ENCODE measurements at regions not wholly inside any gene's neighbourhood (a gene's known extent, or its start where the extent isn't known, plus 50 kb on each side); places are given as distances from the start of the nearest gene placed in this dataset.

- no peak for TF ChIP-seq ZFYVE20 (CRISPR knock-in tag; IDR thresholded peaks at IDR 0.05; ENCODE audit: borderline replicate concordance, low read depth)
- peak; percentile 87; the same call in 1 of the 2 replicates for TF ChIP-seq ZNF652 (CRISPR knock-in tag; IDR thresholded peaks at IDR 0.05; ENCODE audit: borderline replicate concordance, low read depth)
- TF ChIP-seq PPARG (CRISPR knock-in tag; conservative IDR thresholded peaks at IDR 0.05) = no peak
- TF ChIP-seq ZFX (CRISPR knock-in tag; IDR thresholded peaks at IDR 0.05; ENCODE audit: low read depth) = no peak
- TF ChIP-seq TMF1 (CRISPR knock-in tag; IDR thresholded peaks at IDR 0.05; ENCODE audit: low read depth) = no peak
- TF ChIP-seq, protein P1, sequence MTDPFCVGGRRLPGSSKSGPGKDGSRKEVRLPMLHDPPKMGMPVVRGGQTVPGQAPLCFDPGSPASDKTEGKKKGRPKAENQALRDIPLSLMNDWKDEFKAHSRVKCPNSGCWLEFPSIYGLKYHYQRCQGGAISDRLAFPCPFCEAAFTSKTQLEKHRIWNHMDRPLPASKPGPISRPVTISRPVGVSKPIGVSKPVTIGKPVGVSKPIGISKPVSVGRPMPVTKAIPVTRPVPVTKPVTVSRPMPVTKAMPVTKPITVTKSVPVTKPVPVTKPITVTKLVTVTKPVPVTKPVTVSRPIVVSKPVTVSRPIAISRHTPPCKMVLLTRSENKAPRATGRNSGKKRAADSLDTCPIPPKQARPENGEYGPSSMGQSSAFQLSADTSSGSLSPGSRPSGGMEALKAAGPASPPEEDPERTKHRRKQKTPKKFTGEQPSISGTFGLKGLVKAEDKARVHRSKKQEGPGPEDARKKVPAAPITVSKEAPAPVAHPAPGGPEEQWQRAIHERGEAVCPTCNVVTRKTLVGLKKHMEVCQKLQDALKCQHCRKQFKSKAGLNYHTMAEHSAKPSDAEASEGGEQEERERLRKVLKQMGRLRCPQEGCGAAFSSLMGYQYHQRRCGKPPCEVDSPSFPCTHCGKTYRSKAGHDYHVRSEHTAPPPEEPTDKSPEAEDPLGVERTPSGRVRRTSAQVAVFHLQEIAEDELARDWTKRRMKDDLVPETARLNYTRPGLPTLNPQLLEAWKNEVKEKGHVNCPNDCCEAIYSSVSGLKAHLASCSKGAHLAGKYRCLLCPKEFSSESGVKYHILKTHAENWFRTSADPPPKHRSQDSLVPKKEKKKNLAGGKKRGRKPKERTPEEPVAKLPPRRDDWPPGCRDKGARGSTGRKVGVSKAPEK (CRISPR knock-in tag; IDR thresholded peaks at IDR 0.05; ENCODE audit: borderline replicate concordance) = no peak
- TF ChIP-seq ATF4 (CRISPR knock-in tag; IDR thresholded peaks at IDR 0.05) = peak in 1 of 2 experiments; percentile 96; a peak in 2 of 4 replicates
- TF ChIP-seq RFXAP (CRISPR knock-in tag; IDR thresholded peaks at IDR 0.05; ENCODE audit: borderline replicate concordance) = no peak
- TF ChIP-seq SP5 (CRISPR knock-in tag; IDR thresholded peaks at IDR 0.05; ENCODE audit: borderline replicate concordance, low read depth) = no peak
- no peak for TF ChIP-seq ZNF256 (CRISPR knock-in tag; conservative IDR thresholded peaks at IDR 0.05)
- TF ChIP-seq FOXP4 (CRISPR knock-in tag; IDR thresholded peaks at IDR 0.05) = peak; percentile 41; the same call in 1 of the 2 replicates
- TF ChIP-seq ZNF510 (CRISPR knock-in tag; IDR thresholded peaks at IDR 0.05; ENCODE audit: low read depth) = no peak
- no peak for TF ChIP-seq MIER3 (CRISPR knock-in tag; IDR thresholded peaks at IDR 0.05; ENCODE audit: borderline replicate concordance)
- no peak for TF ChIP-seq ZNF335 (CRISPR knock-in tag; IDR thresholded peaks at IDR 0.05)
- TF ChIP-seq ZC3H13 (CRISPR knock-in tag; IDR thresholded peaks at IDR 0.05) = no peak
- TF ChIP-seq, protein P2, sequence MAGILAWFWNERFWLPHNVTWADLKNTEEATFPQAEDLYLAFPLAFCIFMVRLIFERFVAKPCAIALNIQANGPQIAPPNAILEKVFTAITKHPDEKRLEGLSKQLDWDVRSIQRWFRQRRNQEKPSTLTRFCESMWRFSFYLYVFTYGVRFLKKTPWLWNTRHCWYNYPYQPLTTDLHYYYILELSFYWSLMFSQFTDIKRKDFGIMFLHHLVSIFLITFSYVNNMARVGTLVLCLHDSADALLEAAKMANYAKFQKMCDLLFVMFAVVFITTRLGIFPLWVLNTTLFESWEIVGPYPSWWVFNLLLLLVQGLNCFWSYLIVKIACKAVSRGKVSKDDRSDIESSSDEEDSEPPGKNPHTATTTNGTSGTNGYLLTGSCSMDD (CRISPR knock-in tag; IDR thresholded peaks at IDR 0.05) = no peak
- no peak for TF ChIP-seq ZNF768 (CRISPR knock-in tag; IDR thresholded peaks at IDR 0.05)
- TF ChIP-seq MED1 (CRISPR knock-in tag; IDR thresholded peaks at IDR 0.05) = peak; percentile 60; the same call in 1 of the 2 replicates
- no peak for TF ChIP-seq HCFC1 (IDR thresholded peaks at IDR 0.05; ENCODE audit: low read depth, low read length)
- no peak for TF ChIP-seq ZNF503 (CRISPR knock-in tag; IDR thresholded peaks at IDR 0.05)
- no peak for TF ChIP-seq ZNF777 (CRISPR knock-in tag; IDR thresholded peaks at IDR 0.05)
- TF ChIP-seq SNAPC2 (CRISPR knock-in tag; IDR thresholded peaks at IDR 0.05) = no peak
- no peak for TF ChIP-seq TCF7 (IDR thresholded peaks at IDR 0.05; ENCODE audit: low read depth)
- TF ChIP-seq DR1 (CRISPR knock-in tag; IDR thresholded peaks at IDR 0.05) = no peak
- peak; percentile 69 for TF ChIP-seq SKI (IDR thresholded peaks at IDR 0.05; ENCODE audit: partially characterized antibody)
Observed at GRCh38 chr5:143683459-143683858, 128.5 kb upstream of the HMHB1 start (continued).

Measured in HepG2 (cell line).